Common myeloid progenitor, CD34-positive (primary cell): ENCODE measurements at regions not wholly inside any gene's neighbourhood (a gene's known extent, or its start where the extent isn't known, plus 50 kb on each side); places are given as distances from the start of the nearest gene placed in this dataset.

Experiments
- CTCF ChIA-PET: fragments of 350-600 bp; sonication (Branson Sonifier 250); formaldehyde crosslinking; loops from one replicate; lab custom pipeline; 2021; ENCODE audit warnings: antibody characterized with exemption; lab: Charles Lee
- POLR2A ChIA-PET: fragments of 350-600 bp; sonication (Branson Sonifier 250); formaldehyde crosslinking; loops from one replicate; lab custom pipeline; 2021; ENCODE audit warnings: antibody characterized with exemption; lab: Charles Lee
- DNase-seq, 3 donors: peaks; one replicate each; pipeline versions ENCODE4 v3.0.0 to v3.0.0-alpha.2; 2013
- H3K27ac ChIP-seq, 2 experiments: 1 replicate in 1 of 2; 2 replicates in 1 of 2; pipeline ENCODE4 v1.7.0; 2013; ENCODE audit warnings: inconsistent platforms in 2 of 2, low read length in 2 of 2, mild to moderate bottlenecking in 2 of 2, low read depth in 1 of 2, moderate library complexity in 1 of 2; ENCODE audit not compliant: severe bottlenecking in 2 of 2, insufficient read depth in 1 of 2, poor library complexity in 1 of 2
- H3K27me3 ChIP-seq, 5 experiments: replicated peaks in 2 of 5; 1 replicate in 3 of 5; 2 replicates in 2 of 5; pipeline versions ENCODE4 v1.6.1 to v1.7.0; 2013; ENCODE audit warnings: low read length in 4 of 5, mild to moderate bottlenecking in 2 of 5, moderate library complexity in 2 of 5, inconsistent platforms in 1 of 5; ENCODE audit not compliant: insufficient read depth in 5 of 5, control insufficient read depth in 4 of 5
- H3K36me3 ChIP-seq, 4 experiments: 1 replicate in 2 of 4; 2 replicates in 2 of 4; pipeline versions ENCODE4 v1.6.1 to v1.7.0; 2013; ENCODE audit warnings: low read length in 3 of 4, control low read depth in 1 of 4, mild to moderate bottlenecking in 1 of 4; ENCODE audit not compliant: control insufficient read depth in 4 of 4, insufficient read depth in 4 of 4
- H3K4me1 ChIP-seq, 4 experiments: 1 replicate in 3 of 4; 2 replicates in 1 of 4; pipeline versions ENCODE4 v1.6.1 to v1.7.1; 2013; ENCODE audit warnings: low read length in 3 of 4, mild to moderate bottlenecking in 3 of 4, control low read depth in 1 of 4, inconsistent platforms in 1 of 4, moderate library complexity in 1 of 4; ENCODE audit not compliant: control insufficient read depth in 4 of 4, insufficient read depth in 4 of 4; ENCODE audit errors: control extremely low read depth in 1 of 4
- H3K4me3 ChIP-seq, 7 experiments: 1 replicate in 4 of 7; 2 replicates in 3 of 7; pipeline versions ENCODE4 v1.5.1 to v1.7.0; 2013; ENCODE audit warnings: mild to moderate bottlenecking in 7 of 7, low read length in 6 of 7, moderate library complexity in 6 of 7, inconsistent platforms in 2 of 7, low read depth in 2 of 7, control low read depth in 1 of 7; ENCODE audit not compliant: insufficient read depth in 4 of 7, control insufficient read depth in 1 of 7; ENCODE audit errors: extremely low read depth in 1 of 7
- H3K9me3 ChIP-seq, 5 experiments: 1 replicate in 4 of 5; 2 replicates in 1 of 5; pipeline versions ENCODE4 v1.6.1 to v1.7.1; 2013; ENCODE audit warnings: low read length in 4 of 5, mild to moderate bottlenecking in 2 of 5, inconsistent platforms in 1 of 5, low read depth in 1 of 5, moderate library complexity in 1 of 5; ENCODE audit not compliant: control insufficient read depth in 4 of 5, insufficient read depth in 2 of 5; ENCODE audit errors: control extremely low read depth in 1 of 5
- WGBS: methylation state at CpG from one replicate; pipeline ENCODE4 v1.1.5; 2013; ENCODE audit not compliant: insufficient coverage; 5-methylcytosine and 5-hydroxymethylcytosine counted together

DNA sequence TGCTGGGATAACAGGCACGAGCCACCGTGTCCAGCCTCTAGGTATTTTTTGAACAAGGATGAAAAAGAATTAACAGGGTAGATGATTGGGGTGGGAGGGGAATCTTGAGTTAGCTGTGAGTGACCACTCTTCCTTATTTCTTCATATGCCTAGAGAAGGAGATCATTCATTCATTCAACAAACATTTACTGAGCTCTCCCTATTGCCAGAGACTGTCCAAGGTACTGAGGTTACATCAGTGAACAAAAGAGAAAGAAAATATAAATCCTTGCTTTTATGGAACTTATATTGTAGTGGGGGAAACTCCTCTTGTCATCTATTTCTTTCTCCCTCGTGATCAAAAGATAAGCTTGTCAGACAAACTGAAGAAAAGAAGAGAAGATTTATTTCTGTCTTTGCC is 62.9 kb downstream of the S1PR1 start:
- Histone ChIP-seq H3K9me3 (no peaks in the 10 kb centered on the region), H3K4me1 (peaks cover 0 to 25% (median 13%) of the 10 kb centered on the region in 4 experiments), H3K27me3 (no peaks in the 10 kb centered on the region), H3K27ac (peak overlapping the region; percentile 22 to 66), H3K36me3 (no peaks in the 10 kb centered on the region), H3K4me3 (no peak overlapping the region)
- POLR2A ChIA-PET = interaction anchor here (2.5 kb wide), 1 partner anchor 10 kb away, joined by 11 read pairs; no protein-coding TSS in a partner anchor
- no peak for DNase-seq
- no CpG with 5 or more reads among the region's 3 CpGs for WGBS
- CTCF ChIA-PET = interaction anchor here (1.4 to 6.5 kb wide), 5 partner anchors 9 to 61 kb away, joined by 4 to 29 read pairs (median 22); no protein-coding TSS in a partner anchor

DNA sequence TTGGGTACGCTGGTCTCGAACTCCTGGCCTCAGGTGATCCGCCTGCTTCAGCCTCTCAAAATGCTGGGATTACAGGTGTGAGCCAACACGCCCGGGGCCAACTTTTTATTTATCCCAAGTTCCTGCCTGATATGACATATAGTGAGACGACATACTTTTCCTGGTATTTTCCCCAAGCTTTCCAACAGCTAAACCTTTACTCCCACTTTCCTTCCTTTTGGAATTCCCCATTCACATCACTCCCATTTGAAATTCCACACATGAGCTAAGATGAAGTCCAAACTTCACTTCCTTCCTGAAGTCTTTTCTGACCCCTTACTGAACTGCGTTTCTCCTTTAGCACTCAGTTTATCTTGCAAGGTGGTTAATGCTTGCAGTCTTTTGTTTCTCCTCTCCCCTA is 64.1 kb downstream of the S1PR1 start:
- Histone ChIP-seq H3K27me3 (no peaks in the 10 kb centered on the region), H3K36me3 (no peaks in the 10 kb centered on the region), H3K4me1 (peaks cover 0 to 25% (median 12%) of the 10 kb centered on the region in 4 experiments), H3K4me3 (no peak overlapping the region), H3K9me3 (no peaks in the 10 kb centered on the region), H3K27ac (no peak overlapping the region)
- 99% methylated on average over 7 of the region's 7 CpGs for WGBS
- ChIA-PET POLR2A (no interaction called here), CTCF (interaction anchor here (0.9 to 6.5 kb wide), 5 partner anchors 10 to 22 kb away, joined by 3 to 29 read pairs (median 4); no protein-coding TSS in a partner anchor)
- no peak for DNase-seq

DNA sequence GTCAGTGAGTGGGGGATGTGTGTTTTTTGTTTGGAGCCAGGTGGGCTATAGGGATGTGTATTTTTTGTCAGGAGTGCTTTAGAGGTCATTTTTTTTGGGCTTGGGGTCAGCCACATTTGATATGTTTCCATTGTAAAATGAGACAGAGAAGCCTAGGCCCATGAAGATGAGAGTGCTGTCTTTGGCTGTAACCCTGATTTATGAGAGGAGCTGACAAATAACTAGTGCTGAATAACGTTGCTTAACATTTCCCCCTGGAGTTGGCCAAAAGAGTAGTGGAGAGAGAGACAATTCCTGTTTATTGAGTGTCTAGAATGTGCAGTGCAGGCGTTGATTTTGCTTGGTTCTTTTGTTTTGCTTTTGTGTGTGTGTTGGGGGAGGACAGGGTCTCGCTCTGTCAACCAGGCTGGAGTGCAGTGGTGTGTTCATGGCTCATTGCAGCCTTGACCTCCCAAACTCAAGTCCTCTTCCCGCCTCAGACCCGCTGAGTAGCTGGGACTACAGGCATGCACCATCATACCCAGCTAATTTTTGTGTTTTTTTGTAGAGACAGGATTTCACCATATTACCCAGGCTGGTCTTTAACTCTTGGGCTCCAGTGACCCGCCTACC is 64.7 kb downstream of the S1PR1 start:
- 50% methylated on average over 2 of the region's 6 CpGs for WGBS
- CTCF ChIA-PET = interaction anchor here (0.8 to 6.5 kb wide), 6 partner anchors 11 to 56 kb away, joined by 3 to 29 read pairs (median 5); no protein-coding TSS in a partner anchor
- POLR2A ChIA-PET = no interaction called here
- no peak overlapping the region for H3K27ac ChIP-seq
- H3K9me3 ChIP-seq = no peaks in the 10 kb centered on the region
- DNase-seq = no peak
- H3K4me1 ChIP-seq = peaks cover 0 to 25% (median 12%) of the 10 kb centered on the region in 4 experiments
- H3K36me3 ChIP-seq = no peaks in the 10 kb centered on the region
- H3K4me3 ChIP-seq = no peak overlapping the region
- no peaks in the 10 kb centered on the region for H3K27me3 ChIP-seq

DNA sequence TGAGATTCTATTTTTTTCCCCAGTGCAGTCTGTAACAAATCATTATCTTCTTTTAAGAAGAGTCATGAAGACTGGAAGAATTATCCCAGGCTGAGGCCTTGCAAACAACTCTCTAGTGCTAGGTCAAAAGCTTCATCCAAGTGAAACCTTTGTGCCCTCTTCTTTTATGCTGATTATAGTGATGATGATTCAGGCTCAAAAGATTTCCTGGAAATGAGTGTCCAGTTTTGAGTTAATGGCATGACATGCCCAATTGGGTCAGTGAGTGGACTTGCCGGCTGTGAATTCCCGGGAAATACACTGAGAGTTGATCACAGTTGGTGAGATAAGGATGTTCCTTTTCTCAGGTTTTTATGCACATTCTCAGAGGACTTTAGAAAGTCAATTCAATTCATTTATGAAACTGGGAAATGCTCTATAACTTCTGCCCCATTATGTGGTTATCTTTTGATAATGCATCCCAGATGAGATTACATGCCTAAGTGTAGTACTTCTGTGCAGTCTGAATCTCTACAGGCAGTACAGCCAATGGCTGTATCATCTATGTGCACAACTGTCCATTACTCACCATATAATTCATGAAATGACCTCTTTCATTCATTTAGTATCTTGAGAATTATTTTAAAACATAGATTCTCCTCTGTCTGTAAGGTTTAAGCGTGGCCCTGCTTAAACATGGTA is 66.2 kb downstream of the S1PR1 start:
- 100% methylated on average over 2 of the region's 3 CpGs for WGBS
- no peak for DNase-seq
- POLR2A ChIA-PET = no interaction called here
- peaks cover 7 to 25% (median 15%) of the 10 kb centered on the region in 4 experiments for H3K4me1 ChIP-seq
- no peak overlapping the region for H3K4me3 ChIP-seq
- no peaks in the 10 kb centered on the region for H3K36me3 ChIP-seq
- H3K27ac ChIP-seq = no peak overlapping the region
- no peaks in the 10 kb centered on the region for H3K27me3 ChIP-seq
- CTCF ChIA-PET = interaction anchor here (0.8 to 6.5 kb wide), 6 partner anchors 12 to 190 kb away, joined by 3 to 29 read pairs (median 6); no protein-coding TSS in a partner anchor
- no peaks in the 10 kb centered on the region for H3K9me3 ChIP-seq

DNA sequence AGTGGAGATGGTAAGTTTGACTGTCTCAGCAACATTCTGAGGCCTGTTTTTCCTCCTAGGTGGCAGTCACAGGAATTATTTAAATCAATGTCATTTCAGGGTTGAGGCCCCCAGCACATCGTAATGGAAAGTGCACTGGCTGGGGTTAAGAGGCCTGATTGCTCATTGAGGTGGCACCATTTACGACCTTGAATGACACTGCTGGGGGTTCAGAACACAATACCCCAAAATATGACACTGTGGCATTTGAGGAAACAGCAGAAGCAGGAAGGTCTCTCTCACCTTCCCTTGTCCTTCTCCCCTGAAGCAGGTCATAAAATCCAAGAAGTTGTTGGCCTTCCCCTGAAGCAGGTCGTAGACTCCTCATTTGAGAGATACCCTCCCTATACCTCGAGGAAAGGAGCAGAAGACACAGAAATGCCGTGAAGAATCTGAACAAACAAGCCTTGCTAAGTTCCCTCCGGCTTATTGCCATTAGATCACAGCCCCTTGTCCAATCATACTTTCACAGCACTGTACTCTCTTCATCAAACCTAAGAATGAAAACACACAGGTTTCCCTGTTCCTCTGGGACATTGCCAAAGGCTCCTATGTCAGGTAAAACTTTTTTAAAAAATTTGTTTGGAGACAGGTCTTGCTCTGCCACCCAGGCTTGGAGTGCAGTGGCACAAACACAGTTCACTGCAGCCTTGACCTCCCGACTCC is 71.3 kb downstream of the S1PR1 start:
- H3K27me3 ChIP-seq = no peaks in the 10 kb centered on the region
- DNase-seq = no peak
- peaks cover 0 to 3% (median 0%) of the 10 kb centered on the region in 5 experiments for H3K9me3 ChIP-seq
- peak overlapping the region in 1 of 7 experiments; percentile 71 for H3K4me3 ChIP-seq
- POLR2A ChIA-PET = interaction anchor here (1.6 kb wide), 1 partner anchor 9 kb away, joined by 11 read pairs; no protein-coding TSS in a partner anchor
- H3K4me1 ChIP-seq = peaks cover 16 to 43% (median 34%) of the 10 kb centered on the region in 4 experiments
- no peaks in the 10 kb centered on the region for H3K36me3 ChIP-seq
- H3K27ac ChIP-seq = no peak overlapping the region
- CTCF ChIA-PET = interaction anchor here (1.2 to 3.9 kb wide), 8 partner anchors 14 to 182 kb away, joined by 3 to 38 read pairs (median 12); no protein-coding TSS in a partner anchor
- WGBS = 91% methylated on average over 7 of the region's 7 CpGs

DNA sequence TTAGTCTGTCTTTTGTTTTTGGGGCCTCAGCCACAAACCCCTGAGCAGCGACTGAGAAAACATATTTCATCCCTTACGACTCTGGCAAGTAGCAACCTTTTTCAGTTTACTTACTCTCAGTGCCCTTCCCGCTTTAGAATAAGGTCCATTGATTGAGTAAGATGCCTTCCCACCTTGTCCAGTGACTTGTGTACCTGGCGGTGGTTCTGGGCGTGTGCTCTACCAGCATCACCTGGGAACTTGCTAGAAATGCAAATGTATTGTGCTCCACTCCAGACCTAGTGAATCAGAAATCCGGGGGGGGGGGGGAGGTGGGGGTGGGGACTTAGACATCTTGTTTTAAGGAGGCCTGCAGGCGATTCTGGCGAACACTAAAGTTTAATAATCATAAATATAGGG is 72.1 kb downstream of the S1PR1 start:
- H3K36me3 ChIP-seq = no peaks in the 10 kb centered on the region
- peaks cover 0 to 3% (median 0%) of the 10 kb centered on the region in 5 experiments for H3K9me3 ChIP-seq
- no peaks in the 10 kb centered on the region for H3K27me3 ChIP-seq
- no peak for DNase-seq
- WGBS = 17% methylated on average over 2 of the region's 8 CpGs
- CTCF ChIA-PET = interaction anchor here (0.7 to 3.9 kb wide), 21 partner anchors 9 to 387 kb away, joined by 3 to 38 read pairs (median 7); no protein-coding TSS in a partner anchor
- H3K4me1 ChIP-seq = peaks cover 17 to 43% (median 34%) of the 10 kb centered on the region in 4 experiments
- H3K4me3 ChIP-seq = peak overlapping the region in 6 of 7 experiments; percentile 40 to 71 (median 60)
- POLR2A ChIA-PET = interaction anchor here (1.6 kb wide), 1 partner anchor 10 kb away, joined by 11 read pairs; no protein-coding TSS in a partner anchor
- peak overlapping the region; percentile 18 to 58 for H3K27ac ChIP-seq
